ENCODE measurements at regions not wholly inside any gene's neighbourhood (a gene's known extent, or its start where the extent isn't known, plus 50 kb on each side); places are given as distances from the start of the nearest gene placed in this dataset.
"Not testable (repeated sequence)": the region's sequence is repeated elsewhere in the genome, so short reads cannot be mapped to it uniquely, and the experiment has no call there.

DNA sequence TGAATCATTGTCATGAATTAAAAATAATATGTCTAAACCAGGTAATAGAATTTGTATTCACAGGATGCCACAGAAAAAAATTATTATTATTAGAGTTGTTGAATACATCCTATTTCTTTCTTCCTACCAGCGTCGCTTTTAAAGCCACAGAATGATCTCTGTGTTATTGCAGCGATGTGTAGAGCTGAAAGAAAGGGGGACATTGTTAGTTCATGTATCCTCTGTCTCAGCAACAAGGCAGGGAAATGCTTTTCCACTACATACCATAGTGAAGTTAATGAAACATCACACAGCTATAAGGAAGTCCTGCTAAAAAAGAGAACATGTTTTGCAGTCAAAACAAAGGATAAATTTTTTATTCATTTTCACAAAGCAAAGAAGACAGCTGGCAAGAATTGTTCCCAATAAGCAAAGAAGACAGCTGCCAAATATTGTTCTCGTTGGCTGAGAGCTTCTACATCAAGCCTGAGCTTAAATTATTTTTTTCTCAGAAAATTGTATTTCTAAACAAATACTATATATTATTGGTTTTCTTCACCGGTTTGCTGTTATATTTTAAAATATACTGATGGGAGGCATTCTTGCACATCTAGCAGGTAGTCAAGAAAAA, 1234.4 kb downstream of the SUCLG1 start:
- TF ChIP-seq, protein P1, sequence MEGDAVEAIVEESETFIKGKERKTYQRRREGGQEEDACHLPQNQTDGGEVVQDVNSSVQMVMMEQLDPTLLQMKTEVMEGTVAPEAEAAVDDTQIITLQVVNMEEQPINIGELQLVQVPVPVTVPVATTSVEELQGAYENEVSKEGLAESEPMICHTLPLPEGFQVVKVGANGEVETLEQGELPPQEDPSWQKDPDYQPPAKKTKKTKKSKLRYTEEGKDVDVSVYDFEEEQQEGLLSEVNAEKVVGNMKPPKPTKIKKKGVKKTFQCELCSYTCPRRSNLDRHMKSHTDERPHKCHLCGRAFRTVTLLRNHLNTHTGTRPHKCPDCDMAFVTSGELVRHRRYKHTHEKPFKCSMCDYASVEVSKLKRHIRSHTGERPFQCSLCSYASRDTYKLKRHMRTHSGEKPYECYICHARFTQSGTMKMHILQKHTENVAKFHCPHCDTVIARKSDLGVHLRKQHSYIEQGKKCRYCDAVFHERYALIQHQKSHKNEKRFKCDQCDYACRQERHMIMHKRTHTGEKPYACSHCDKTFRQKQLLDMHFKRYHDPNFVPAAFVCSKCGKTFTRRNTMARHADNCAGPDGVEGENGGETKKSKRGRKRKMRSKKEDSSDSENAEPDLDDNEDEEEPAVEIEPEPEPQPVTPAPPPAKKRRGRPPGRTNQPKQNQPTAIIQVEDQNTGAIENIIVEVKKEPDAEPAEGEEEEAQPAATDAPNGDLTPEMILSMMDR (IDR thresholded peaks at IDR 0.05; ENCODE audit: control extremely low read depth, extremely low read depth, low read depth, missing control alignments), result no peak
- no peak for DNase-seq (ENCODE audit: extremely low spot score)
- ChIA-PET POLR2A (no interaction called here), CTCF (interaction anchor here (2.5 kb wide), 1 partner anchor 8 kb away, joined by 6 read pairs; no protein-coding TSS in a partner anchor)

GRCh38 chr2:83221258-83221657, 1237.8 kb downstream of the SUCLG1 start:
- no peak for DNase-seq (ENCODE audit: extremely low spot score)
- ChIA-PET POLR2A (no interaction called here), CTCF (no interaction called here)
- TF ChIP-seq, protein P1 (IDR thresholded peaks at IDR 0.05; ENCODE audit: control extremely low read depth, extremely low read depth, low read depth, missing control alignments), result no peak

DNA sequence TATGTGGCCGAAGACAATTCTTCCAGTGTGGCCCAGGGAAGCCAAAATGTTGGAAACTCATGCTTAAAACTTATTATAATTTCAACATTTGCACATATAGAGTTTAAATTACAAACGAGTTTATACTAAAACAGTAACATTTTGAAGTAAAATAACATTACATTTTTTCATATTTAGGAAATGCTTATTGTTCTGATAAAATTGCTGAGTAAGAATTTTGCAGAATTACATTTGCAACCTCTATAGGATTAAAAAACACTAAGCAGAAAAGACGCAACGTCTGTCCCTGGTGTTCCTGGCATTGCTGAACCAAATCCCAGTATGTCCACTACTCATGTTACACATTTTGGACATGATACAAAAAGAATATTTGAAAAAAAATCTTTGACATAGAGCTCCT, 1241.2 kb downstream of the SUCLG1 start:
- CTCF ChIA-PET, result interaction anchor here (2.1 kb wide), 1 partner anchor 11 kb away, joined by 4 read pairs; no protein-coding TSS in a partner anchor
- TF ChIP-seq, protein P1 (IDR thresholded peaks at IDR 0.05; ENCODE audit: control extremely low read depth, extremely low read depth, low read depth, missing control alignments), result no peak
- POLR2A ChIA-PET, result no interaction called here
- DNase-seq (ENCODE audit: extremely low spot score), result no peak

DNA sequence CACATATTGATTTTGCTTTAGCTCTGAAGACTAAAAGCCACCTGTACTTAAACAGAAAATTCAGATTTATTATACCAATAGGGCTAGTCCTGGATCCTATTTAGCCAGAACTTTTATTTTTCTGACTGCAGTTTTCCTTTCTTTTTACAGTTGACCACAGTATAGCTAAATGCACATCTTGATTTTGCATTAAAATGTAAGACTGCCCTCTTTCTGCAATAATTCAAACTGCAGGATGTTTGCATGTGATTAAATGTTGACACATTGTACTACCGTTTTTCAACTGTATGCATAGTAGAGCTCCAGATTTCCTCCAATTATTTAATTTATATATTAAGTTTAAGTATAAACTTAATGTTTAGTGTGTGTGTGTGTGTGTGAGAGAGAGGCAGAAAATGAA, 1262.9 kb downstream of the SUCLG1 start:
- POLR2A ChIA-PET, result no interaction called here
- CTCF ChIA-PET, result interaction anchor here (0.6 to 1.3 kb wide), 3 partner anchors 18 to 112 kb away, joined by 3 read pairs; no protein-coding TSS in a partner anchor
- no peak for DNase-seq (ENCODE audit: extremely low spot score)
- TF ChIP-seq, protein P1 (IDR thresholded peaks at IDR 0.05; ENCODE audit: control extremely low read depth, extremely low read depth, low read depth, missing control alignments), result peak; percentile 27

DNA sequence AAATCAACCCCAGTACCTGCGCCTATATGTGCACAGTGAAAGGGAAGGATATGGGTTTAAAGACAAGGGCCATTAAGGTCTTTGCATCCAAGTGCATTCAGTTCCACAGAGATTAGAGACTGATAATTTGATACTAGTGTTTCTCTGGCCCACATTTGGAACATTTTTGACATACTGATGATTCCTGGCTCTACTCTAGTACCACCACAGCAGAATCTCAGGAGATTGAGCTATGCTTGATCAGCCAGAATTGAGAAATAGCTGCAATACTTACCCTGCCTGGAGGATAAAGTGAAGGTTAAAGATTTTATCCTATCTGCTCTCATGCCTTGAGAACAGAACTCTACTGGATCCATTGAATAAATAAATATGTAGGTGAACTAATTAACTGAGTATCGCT, 1267.8 kb downstream of the SUCLG1 start:
- ChIA-PET CTCF (interaction anchor here (1.2 kb wide), 1 partner anchor 23 kb away, joined by 3 read pairs; no protein-coding TSS in a partner anchor), POLR2A (no interaction called here)
- TF ChIP-seq, protein P1 (IDR thresholded peaks at IDR 0.05; ENCODE audit: control extremely low read depth, extremely low read depth, low read depth, missing control alignments), result no peak
- no peak for DNase-seq (ENCODE audit: extremely low spot score)

GRCh38 chr2:83186105-83186760, 1272.8 kb downstream of the SUCLG1 start:
- TF ChIP-seq, protein P1 (IDR thresholded peaks at IDR 0.05; ENCODE audit: control extremely low read depth, extremely low read depth, low read depth, missing control alignments), result no peak
- CTCF ChIA-PET, result interaction anchor here (0.9 to 1.8 kb wide), 2 partner anchors 8 to 16 kb away, joined by 3 to 6 read pairs; no protein-coding TSS in a partner anchor
- POLR2A ChIA-PET, result no interaction called here
- no peak for DNase-seq (ENCODE audit: extremely low spot score)

DNA sequence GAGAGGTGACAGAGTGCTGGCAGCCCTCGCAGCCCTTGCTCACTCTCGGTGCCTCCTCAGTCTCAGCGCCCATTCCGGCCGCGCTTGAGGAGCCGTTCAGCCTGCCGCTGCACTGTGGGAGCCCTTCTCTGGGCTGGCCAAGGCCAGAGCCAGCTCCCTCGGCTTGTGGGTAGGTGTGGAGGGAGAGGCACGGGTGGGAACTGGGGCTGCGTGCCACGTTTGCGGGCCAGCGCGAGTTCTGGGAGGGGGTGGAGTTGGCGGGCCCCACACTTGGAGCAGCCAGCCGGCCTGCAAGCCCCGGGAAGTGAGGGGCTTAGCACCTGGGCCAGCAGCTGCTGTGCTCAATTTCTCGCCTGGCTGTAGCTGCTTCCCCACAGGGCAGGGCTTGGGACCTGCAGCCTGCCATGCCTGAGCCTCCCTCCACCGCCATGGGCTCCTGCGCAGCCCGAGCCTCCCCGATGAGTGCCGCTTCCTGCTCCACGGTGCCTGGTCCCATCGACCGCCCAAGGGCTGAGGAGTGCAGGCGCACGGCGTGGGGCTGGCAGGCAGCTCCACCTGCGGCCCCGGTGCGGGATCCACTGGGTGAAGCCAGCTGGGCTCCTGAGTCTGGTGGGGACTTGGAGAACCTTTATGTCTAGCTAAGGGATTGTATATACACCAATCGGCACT, 1278.1 kb downstream of the SUCLG1 start:
- DNase-seq (ENCODE audit: extremely low spot score); POLR2A ChIA-PET: not testable (repeated sequence)
- CTCF ChIA-PET, result interaction anchor here (1.2 kb wide), 1 partner anchor 12 kb away, joined by 4 read pairs; no protein-coding TSS in a partner anchor
